ENCODE measurements at regions not wholly inside any gene's neighbourhood (a gene's known extent, or its start where the extent isn't known, plus 50 kb on each side); places are given as distances from the start of the nearest gene placed in this dataset.
"Not testable (repeated sequence)": the region's sequence is repeated elsewhere in the genome, so short reads cannot be mapped to it uniquely, and the experiment has no call there.

DNA sequence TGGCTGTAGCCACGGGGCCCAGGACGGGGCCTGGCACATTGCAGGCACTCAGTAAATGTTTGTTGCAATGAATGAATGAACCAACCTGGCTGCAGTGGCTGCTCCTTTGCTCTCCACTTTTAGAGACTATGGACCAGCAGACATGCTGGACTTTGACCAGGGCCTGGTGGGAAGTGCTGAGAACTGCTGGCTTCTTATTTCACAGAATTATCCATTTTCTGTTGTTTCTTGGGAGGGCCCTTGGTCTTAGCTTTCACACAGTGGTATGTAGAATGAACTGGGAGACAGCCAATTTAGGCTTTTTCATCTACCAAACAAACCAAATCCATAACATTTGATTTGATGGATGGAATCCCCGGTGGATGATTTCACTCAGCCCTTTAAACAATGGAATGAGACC, 78.0 kb upstream of the LHFPL2 start:
- no peak for DNase-seq (ENCODE audit: low spot score)

DNA sequence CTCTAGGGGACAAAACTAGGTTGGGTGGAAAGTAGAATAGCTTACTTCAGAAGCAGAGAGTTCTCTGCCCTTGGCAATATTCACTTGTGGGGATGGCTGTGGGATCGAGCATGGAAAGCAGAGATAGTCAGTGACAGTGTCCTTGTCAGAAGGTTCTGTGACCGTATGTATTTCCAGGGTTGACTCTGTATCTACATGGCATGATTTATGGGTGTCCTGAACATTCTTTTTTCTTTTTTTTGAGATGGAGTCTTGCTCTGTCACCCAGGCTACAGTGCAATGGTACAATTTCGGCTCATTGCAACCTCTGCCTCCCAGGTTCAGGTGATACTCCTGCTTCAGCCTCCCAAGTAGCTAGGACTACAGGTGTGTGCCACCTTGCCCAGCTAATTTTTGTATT, 77.4 kb upstream of the LHFPL2 start:
- DNase-seq (ENCODE audit: low spot score): no peak

DNA sequence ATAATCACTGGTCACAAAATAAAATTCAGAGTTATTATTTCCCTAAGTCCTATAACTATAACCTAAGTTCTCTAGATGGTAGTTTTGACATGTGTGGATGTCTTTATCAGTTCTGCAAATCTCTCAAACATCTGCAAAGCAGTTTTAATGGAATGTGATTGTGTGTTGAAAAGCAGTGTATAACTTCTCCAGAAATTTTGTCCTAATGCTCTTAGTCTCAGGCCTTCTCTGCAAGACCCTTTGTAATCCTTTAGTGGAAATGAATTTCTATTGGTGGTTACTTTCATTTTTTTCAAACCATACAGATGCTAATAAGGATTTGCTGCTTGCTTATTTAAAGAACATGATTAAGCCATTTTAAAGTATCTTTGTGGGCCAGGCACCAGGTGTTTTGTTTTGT, 75.5 kb upstream of the LHFPL2 start:
- no peak for DNase-seq (ENCODE audit: low spot score)

DNA sequence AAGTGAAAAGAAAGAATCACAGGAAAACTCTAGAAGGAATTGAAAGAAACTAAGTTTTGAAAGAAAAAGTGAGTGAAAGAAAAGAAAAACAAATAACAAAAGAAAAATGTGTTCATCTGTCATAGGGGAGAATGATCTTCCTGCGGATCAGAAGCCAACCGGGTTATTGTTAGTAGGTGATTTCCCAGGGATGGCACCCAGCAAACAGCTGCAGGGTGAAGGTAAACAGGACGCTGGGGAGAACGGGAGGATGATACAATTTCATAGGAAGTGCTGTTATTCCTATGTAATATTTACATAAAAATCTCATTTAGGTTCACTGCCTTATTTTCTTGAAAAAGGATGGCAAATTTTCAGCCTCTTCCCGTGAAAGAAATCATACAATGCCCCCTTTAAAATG, 72.4 kb upstream of the LHFPL2 start:
- no peak for DNase-seq (ENCODE audit: low spot score)

DNA sequence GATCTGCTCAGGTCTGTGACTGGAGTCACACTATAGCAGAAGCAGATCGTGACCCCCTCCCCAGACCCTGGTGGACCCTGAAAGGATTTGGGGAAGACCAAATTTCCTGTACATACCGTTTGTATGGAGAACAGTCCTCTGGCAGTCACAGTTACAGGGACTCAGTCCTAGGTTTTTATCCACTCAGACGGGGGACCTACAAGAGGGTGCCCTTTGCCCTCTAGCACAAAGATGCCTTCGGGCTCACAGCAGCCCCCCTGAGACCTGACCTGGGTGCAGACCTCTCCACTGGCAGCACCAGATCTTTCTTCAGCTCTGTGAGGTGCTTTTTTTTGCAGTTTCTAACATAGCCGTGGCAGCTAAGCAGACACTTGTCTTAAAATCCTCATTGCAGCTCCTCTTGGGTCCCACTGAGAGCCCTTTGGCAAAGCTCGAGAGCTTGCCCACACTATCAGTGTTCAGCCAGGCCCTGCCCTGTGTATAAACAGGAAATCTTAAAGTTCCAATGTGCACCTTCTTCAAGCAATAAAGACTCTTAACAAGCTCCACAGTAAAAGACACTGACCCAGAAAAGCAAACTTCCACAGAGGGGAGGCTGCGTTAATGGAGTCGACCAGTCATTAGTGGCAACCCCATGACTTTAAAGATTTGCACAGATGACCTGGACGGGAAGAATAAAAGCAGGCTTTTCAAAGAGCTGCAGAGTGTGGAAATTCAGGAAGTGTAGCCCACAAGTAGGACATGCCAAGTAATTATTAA, 71.8 kb upstream of the LHFPL2 start:
- DNase-seq (ENCODE audit: low spot score): no peak

DNA sequence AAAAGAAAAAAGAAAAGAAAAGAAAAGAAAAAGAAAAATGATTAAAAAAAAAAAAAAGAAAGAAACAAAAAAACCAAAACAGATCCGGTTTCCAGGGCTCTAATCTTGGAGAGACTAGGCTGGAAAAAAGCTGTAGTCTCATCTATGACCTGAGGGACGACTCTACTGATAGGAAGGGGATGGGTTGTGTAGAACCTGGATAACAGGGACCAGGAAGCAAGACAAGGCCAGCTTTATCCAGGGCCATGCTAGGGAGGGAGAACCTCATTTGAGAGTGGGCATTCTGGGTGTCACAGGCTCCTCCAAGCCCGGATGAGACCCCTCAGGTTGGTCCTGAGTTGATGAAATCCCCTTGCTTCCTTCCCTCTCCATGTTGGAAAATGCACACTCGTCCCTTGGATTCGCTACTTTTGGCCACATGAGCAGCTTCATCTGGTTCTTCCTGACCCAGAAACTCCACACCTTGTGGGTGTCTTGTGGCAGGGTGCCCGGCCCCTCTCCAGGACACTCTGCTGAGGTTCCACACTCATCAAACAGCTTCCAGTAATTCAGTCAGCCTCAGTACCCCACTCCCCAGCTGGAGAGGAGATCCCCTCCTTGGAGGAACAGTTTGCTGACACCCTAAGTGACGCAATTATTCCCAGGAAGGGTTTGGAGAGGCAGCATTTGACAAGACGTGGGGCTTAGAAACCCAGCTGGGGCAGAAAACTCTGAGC, 71.1 kb upstream of the LHFPL2 start:
- no peak for DNase-seq (ENCODE audit: low spot score)

DNA sequence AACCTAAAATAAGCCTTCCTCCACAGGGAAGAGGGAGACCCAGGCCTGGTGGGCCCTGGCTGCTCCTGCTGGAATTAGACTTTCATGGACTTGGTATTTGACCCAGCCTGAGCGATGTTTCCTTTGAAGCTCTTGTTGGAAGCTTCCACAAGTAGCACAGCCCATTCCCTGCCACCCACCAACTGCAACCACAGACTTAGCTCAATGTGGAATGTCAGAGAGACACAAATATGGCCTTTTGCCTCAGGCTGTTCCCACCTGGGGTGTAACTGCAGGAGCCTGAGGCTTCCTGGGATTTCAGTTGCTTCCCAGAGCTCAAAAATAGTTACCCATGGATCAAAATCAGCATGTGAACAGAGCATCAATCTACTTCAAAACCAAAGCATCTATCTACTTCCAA, 70.3 kb upstream of the LHFPL2 start:
- no peak for DNase-seq (ENCODE audit: low spot score)

DNA sequence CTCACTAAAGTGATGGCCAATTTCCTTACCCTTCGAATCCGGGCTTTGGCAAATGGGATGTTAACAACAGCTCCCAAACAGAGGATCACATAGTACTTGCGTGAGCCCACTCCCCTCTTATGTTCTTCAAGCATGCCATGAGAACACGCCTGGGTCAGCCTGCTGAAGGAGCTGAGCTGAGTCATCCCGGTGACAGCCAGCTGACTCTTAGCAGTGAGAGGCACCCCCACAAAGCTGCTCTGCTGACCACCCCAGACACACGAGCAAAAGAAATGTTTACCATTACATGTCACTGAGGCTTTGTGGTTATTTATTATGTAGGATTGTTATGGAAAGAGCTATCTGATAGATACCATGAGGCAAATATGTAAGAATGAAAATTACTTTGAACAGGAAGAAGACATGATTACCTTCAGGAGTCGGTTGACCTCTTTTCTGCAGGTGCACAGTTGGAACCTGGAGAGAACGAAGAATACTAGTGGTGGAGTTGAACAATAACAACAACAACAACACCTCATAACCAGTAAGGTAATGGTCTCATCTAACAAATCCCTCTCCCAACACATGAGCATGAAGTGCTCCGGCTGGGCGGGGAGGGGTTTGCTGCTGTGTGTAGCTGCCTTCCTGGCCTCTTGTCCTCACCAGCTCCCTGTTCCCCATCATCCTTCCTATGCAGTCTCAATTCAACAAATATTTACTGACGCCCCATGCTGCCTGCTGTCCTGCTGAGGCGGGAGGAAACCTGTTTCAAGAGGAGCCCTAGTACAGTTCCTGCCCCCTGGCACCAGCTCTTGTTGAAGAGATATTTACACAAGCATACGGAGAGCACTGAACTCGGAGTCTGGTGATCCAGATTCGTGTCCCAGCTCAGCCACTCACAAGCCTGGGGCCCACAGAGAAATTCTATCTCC, 69.4 kb upstream of the LHFPL2 start:
- DNase-seq (ENCODE audit: low spot score): no peak

DNA sequence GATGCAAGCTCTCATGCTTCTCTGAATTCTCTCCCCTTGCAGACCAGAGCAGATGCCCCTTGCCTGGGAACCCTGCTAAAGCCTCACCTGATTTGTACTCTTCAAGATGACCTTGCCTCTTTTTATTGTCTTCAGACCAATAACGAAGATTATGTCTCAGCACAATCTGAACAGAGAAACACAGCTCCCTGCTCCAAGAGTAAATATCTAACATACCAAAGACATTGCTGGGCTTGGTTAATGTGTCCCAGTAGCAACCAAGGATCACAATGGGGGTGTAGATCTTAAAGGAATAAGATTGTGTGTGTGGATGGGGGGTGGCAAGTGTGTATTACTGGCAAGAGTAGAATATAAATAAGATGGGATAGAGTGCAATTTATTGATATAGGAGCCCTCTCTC, 67.6 kb upstream of the LHFPL2 start:
- no peak for DNase-seq (ENCODE audit: low spot score)

DNA sequence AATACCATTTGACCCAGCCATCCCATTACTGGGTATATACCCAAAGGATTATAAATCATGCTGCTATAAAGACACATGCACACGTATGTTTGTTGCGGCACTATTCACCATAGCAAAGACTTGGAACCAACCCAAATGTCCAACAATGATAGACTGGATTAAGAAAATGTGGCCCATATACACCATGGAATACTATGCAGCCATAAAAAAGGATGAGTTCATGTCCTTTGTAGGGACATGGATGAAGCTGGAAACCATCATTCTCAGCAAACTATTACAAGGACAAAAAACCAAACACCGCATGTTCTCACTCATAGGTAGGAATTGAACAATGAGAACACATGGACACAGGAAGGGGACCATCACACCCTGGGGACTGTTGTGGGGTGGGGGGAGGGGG, 66.8 kb upstream of the LHFPL2 start:
- not testable (repeated sequence) for DNase-seq (ENCODE audit: low spot score)

DNA sequence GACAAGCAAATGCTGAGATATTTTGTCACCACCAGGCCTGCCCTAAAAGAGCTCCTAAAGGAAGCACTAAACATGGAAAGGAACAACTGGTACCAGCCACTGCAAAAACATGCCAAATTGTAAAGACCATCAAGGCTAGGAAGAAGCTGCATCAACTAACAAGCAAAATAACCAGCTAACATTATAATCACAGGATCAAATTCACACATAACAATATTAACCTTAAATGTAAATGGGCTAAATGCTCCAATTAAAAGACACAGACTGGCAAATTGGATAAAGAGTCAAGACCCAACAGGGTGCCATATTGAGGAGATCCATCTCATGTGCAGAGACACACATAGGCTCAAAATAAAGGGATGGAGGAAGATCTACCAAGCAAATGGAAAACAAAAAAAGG, 63.1 kb upstream of the LHFPL2 start:
- not testable (repeated sequence) for DNase-seq (ENCODE audit: low spot score)

DNA sequence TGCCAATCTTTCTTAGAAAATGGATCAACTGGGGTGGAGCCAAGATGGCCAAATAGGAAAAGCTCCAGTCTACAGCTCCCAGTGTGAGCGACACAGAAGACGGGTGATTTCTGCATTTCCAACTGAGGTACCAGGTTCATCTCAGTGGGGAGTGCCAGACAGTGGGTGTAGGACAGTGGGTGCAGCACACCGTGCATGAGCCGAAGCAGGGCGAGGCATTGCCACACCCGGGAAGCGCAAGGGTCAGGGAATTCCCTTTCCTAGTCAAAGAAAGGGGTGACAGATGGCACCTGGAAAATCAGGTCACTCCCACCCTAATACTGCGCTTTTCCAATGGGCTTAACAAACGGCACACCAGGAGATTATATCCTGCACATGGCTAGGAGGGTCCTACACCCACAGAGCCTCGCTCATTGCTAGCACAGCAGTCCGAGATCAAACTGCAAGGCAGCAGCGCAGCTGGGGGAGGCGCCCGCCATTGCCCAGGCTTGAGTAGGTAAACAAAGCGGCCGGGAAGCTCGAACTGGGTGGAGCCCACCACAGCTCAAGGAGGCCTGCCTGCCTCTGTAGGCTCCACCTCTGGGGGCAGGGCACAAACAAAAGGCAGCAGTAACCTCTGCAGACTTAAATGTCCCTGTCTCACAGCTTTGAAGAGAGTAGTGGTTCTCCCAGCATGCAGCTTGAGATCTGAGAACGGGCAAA, 61.3 kb upstream of the LHFPL2 start:
- DNase-seq (ENCODE audit: low spot score): not testable (repeated sequence)

DNA sequence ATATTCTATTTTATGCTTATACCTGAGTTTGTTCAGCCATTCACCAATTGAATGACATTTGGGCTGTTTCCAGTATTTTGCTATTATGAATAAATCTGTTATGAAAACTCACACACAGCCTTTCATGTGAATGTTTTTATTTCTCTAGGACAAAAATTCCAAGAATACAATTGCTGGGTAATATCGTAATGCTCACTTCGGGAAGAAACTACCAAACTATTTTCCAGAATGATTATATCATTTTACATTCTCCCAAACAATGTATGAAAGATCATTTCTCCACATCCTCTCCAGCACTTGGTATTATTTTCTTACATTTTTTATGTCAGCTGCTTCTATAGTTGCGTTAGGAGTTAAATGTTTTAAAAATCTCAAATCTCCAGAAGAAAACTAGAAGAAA, 58.3 kb upstream of the LHFPL2 start:
- DNase-seq (ENCODE audit: low spot score): no peak

DNA sequence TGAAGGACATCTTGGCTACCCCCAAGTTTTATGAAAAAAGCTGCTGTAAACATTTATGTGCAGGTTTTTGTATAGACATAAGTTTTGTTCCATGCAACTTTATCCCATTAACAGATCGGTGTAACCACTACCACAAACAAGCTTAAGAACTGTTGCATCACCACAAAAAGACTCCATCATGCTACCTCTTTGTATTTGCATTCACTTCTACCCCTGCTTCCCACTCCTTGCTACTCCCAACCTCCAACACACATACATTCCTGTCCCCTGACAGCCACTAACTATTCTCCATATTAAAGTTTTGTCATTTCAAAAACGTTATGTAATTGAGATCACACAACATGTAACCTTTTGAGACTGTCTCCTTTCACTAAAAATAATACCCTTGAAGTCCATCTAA, 57.8 kb upstream of the LHFPL2 start:
- no peak for DNase-seq (ENCODE audit: low spot score)

DNA sequence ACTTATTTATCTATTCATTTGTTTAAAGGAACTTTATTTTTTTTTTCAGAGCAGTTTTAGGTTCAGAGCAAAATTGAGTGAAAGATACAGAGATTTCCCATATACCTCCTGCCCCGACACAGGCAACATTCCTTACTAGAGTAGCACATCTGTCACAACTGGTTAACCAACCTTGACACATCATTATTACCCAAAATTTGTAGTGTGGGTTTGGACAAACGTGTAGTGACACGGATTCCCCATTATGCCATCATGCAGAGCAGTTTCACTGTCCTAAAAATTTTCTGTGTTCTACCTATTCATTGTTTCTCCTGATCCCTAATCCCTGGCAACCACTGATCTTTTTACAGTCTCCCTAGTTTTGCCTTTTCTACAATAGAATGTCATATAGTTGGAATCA, 57.3 kb upstream of the LHFPL2 start:
- no peak for DNase-seq (ENCODE audit: low spot score)

DNA sequence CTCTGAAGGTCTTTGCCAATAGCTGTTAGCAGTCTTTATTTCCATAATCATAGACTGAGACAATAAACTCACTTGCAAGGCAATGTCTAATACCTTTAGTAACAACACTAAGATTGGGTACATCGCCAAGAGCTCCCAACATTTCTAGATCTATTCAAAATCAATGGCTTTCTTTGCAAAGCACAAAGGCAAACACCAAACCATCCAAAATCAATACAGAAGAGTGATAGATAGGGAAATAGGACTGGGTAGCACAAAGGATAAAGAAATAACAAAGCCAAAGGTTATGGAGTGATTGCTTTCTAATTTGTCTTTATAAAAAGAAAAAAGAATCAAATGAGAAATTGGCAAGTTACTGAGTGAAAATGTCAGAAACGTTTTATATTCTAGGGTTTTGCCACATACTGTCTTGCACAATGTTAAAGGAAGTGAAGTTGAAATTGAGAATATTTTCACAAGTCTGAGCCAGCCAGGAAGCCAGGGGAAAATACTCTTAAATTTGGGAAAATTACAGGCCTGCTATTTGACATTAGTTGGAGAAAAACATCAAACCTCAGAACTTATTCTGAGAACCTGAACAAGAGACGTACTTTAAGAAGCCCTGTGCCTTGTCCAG, 53.3 kb upstream of the LHFPL2 start:
- no peak for DNase-seq (ENCODE audit: low spot score)

DNA sequence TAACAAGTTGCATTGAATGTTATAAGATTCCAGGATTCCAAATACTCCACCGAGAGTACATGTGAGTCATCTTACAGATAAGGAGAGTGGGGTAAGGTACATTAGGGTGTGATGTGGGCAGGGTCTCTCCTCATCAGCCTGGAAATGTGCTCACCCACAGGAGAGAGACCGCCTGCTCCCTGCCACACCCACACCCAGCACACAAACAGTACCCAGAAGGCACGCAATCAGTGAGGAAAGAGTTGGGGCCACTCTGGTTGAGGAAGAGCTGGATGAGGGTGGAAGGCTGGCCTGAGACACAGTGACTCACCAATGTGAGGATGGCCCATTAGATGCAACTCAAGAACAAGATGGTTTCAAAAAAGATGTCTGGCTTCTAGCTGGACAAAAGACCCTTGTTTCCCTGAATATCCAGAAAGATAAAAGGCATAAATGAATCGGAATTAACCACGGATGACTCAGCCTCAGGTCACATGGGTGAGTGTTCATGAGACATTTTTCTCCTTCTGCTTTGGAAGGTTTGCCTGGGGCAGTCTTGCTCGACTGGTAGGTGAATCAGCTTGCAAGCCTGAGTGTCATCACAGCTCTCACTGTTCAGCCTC, 51.1 kb upstream of the LHFPL2 start:
- peak; percentile 51 for DNase-seq (ENCODE audit: low spot score)

DNA sequence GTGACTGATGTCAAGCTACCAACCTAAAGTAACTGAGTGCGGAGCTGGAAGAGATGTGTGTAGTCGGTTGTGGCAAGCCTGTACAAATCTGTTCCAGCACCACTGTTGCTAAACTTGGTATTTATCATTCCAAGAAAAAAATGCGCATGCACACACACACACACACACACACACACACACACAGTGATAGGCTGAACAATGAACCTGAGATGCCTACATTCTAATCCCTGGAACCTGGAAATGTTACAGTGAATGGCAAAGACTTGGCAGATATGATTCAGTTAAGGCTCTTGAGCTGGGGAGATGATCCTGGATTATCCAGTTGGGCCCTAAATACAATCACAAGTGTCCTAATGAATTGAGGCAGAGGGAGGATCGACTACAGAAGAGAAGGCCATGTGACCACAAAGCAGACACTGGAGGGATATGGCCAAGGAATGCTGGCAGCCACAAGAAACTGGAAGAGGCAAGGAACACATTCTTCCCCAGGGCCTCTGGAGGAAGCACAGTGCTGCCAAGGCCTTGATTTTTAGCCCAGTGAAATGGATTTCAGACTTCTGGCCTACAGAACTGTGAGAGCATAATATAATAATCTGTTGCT, 49.7 kb upstream of the LHFPL2 start:
- no peak for DNase-seq (ENCODE audit: low spot score)

Measured in umbilical cord (tissue), 1 donor.